ENCODE measurements at regions not wholly inside any gene's neighbourhood (a gene's known extent, or its start where the extent isn't known, plus 50 kb on each side); places are given as distances from the start of the nearest gene placed in this dataset.

- TF ChIP-seq, protein P1, sequence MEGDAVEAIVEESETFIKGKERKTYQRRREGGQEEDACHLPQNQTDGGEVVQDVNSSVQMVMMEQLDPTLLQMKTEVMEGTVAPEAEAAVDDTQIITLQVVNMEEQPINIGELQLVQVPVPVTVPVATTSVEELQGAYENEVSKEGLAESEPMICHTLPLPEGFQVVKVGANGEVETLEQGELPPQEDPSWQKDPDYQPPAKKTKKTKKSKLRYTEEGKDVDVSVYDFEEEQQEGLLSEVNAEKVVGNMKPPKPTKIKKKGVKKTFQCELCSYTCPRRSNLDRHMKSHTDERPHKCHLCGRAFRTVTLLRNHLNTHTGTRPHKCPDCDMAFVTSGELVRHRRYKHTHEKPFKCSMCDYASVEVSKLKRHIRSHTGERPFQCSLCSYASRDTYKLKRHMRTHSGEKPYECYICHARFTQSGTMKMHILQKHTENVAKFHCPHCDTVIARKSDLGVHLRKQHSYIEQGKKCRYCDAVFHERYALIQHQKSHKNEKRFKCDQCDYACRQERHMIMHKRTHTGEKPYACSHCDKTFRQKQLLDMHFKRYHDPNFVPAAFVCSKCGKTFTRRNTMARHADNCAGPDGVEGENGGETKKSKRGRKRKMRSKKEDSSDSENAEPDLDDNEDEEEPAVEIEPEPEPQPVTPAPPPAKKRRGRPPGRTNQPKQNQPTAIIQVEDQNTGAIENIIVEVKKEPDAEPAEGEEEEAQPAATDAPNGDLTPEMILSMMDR (conservative IDR thresholded peaks at IDR 0.05; ENCODE audit: low read depth, low read length) = no peak
- TF ChIP-seq EZH2 (IDR thresholded peaks at IDR 0.05; ENCODE audit: borderline replicate concordance, low read depth, low read length, poor library complexity, severe bottlenecking) = no peak
Measured at GRCh38 chrX:131818297-131818936, 204.7 kb upstream of the STK26 start.
